ENCODE measurements at regions not wholly inside any gene's neighbourhood (a gene's known extent, or its start where the extent isn't known, plus 50 kb on each side); places are given as distances from the start of the nearest gene placed in this dataset.

- TF ChIP-seq ZFP30 (CRISPR knock-in tag; IDR thresholded peaks at IDR 0.05) (no peak), PPARA (CRISPR knock-in tag; IDR thresholded peaks at IDR 0.05; ENCODE audit: borderline replicate concordance) (no peak)
Measured at GRCh38 chr22:25360411-25360810, 141.0 kb downstream of the CRYBB2 start.
